GM12874 (cell line): ENCODE measurements at regions not wholly inside any gene's neighbourhood (a gene's known extent, or its start where the extent isn't known, plus 50 kb on each side); places are given as distances from the start of the nearest gene placed in this dataset.

Experiments used
- TF ChIP-seq, protein P1 (sequence below): IDR thresholded peaks from 2 replicates; pipeline ENCODE4 v1.5.1; 2011; ENCODE audit warnings: low read depth, mild to moderate bottlenecking, control low read depth, low read length, moderate library complexity; ENCODE audit not compliant: insufficient read depth

GRCh38 chr6:134405386-134406087 lies 87.6 kb upstream of the SGK1 start:
- TF ChIP-seq, protein P1, sequence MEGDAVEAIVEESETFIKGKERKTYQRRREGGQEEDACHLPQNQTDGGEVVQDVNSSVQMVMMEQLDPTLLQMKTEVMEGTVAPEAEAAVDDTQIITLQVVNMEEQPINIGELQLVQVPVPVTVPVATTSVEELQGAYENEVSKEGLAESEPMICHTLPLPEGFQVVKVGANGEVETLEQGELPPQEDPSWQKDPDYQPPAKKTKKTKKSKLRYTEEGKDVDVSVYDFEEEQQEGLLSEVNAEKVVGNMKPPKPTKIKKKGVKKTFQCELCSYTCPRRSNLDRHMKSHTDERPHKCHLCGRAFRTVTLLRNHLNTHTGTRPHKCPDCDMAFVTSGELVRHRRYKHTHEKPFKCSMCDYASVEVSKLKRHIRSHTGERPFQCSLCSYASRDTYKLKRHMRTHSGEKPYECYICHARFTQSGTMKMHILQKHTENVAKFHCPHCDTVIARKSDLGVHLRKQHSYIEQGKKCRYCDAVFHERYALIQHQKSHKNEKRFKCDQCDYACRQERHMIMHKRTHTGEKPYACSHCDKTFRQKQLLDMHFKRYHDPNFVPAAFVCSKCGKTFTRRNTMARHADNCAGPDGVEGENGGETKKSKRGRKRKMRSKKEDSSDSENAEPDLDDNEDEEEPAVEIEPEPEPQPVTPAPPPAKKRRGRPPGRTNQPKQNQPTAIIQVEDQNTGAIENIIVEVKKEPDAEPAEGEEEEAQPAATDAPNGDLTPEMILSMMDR, result no peak

DNA sequence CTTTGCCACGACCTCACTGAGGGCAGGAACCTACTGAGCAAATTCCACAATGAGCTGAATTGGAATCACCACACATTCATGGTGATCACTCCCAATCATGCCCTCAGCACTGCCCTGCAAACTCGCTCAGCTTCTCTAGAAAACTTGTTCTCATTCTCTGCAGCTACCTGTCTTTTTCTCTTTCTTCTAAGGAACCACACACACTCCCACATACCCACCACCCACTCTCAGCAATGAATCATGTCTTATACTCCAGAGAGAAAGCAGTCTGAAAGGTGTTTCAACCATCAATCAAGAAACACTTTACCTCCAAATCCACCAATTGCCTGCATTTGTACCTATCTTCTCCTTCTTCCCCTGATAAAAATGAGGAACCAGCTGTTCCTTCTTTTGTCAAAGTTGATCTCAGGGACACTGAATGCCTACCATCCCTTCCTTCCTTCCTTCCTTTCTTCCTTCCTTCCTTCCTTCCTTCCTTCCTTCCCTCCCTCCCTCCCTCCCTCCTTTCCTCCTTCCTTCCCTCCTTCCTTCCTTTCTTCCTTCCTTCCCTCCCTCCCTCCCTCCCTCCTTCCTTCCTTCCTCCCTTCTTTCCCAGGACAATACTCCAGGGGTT lies 84.6 kb upstream of the SGK1 start:
- TF ChIP-seq, protein P1, result no peak

DNA sequence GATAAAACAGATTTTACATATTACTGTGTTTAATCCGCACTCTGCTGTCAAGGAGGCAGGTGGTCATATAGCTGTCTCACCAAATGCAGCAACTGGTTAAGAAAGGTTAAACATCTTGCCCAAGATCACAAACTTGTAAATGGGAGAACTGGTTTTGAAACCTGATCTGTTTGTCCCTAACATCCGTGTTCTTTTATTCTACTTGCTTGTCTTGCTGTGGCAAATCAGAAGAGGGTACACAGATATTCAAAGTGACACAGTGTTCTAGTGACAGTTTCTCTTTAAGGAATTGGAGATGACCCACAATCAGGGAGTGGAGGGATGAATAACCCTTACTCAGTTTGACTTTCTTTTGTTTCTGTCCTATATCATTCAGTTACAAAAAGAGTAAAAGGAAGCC lies 83.0 kb upstream of the SGK1 start:
- TF ChIP-seq, protein P1, result no peak

GRCh38 chr6:134398453-134398852 lies 80.5 kb upstream of the SGK1 start:
- TF ChIP-seq, protein P1, result no peak

DNA sequence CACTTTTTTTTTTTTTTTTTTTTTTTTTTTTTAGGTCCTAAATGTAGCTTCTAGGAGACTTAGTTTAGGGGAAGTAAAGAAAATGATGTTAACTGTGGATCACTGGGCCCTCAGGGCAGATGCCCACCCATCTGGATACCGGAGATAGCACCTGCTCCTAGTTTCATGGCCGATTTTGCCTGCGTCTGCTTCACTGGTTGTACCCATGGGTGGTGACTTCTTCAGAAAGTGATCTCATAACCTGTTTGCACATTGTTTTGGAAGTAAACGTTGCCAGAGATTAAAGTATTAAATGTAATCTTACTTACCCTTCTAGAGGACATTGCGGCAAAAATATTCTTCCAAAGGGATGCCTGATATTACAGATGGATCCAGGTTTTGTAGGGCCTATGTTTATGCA lies 79.8 kb upstream of the SGK1 start:
- TF ChIP-seq, protein P1, result no peak

DNA sequence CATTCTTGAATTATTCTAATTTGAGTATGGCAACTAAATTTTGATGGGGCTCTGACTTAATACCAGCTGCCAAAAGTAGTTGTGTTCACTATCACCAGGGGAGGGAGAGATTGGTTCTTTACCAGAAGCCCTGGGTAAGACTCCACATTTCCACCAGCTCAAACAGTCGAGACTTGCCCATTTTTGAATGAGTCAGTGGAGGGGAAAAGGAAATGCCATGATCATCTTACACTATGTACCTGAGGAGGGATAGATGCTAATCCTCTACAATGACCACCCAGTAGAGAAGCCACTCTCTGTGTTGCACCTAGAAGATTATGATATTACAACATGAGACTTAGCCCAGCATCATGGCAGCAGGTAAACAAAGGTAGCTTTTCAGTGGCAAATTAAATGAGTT lies 77.0 kb upstream of the SGK1 start:
- TF ChIP-seq, protein P1, result no peak

GRCh38 chr6:134394208-134394607 lies 76.3 kb upstream of the SGK1 start:
- TF ChIP-seq, protein P1, result no peak
